Suprapubic skin (tissue), 4 donors: ENCODE measurements at regions not wholly inside any gene's neighbourhood (a gene's known extent, or its start where the extent isn't known, plus 50 kb on each side); places are given as distances from the start of the nearest gene placed in this dataset.

ENCODE experiments used
- DNase-seq, 2 donors: peaks; one replicate each; pipeline ENCODE4 v3.0.0-alpha.2; 2019; ENCODE audit warnings: low spot score in 2 of 2
- H3K27ac ChIP-seq: fragments of 200-600 bp; sonication (generic); one replicate; pipeline ENCODE4 v1.5.1; 2019
- H3K27me3 ChIP-seq: fragments of 200-600 bp; sonication (generic); one replicate; pipeline ENCODE4 v1.5.1; 2019
- H3K36me3 ChIP-seq: fragments of 200-600 bp; sonication (generic); one replicate; pipeline ENCODE4 v1.5.1; 2019
- H3K4me1 ChIP-seq: fragments of 200-600 bp; sonication (generic); one replicate; pipeline ENCODE4 v1.5.1; 2019
- H3K4me3 ChIP-seq: fragments of 200-600 bp; sonication (generic); one replicate; pipeline ENCODE4 v1.5.1; 2019; ENCODE audit warnings: mild to moderate bottlenecking
- H3K9me3 ChIP-seq: fragments of 200-600 bp; sonication (generic); one replicate; pipeline ENCODE4 v1.5.1; 2019
- CTCF ChIP-seq, 2 donors: fragments of 200-600 bp in 1 of 2; fragments of 450-650 bp in 1 of 2; sonication (generic) in 1 of 2; IDR thresholded peaks; one replicate each; pipeline ENCODE4 v1.5.1; 2016 to 2019; ENCODE audit warnings: antibody characterized with exemption in 2 of 2, mild to moderate bottlenecking in 1 of 2, moderate library complexity in 1 of 2
- EP300 ChIP-seq: sonication (generic); formaldehyde crosslinking; IDR thresholded peaks from one replicate; pipeline ENCODE4 v1.6.1; 2017; ENCODE audit warnings: antibody characterized with exemption
- POLR2A ChIP-seq, 2 donors: fragments of 450-650 bp; IDR thresholded peaks; one replicate each; pipeline ENCODE4 v1.6.1; 2017; ENCODE audit warnings: antibody characterized with exemption in 2 of 2, mild to moderate bottlenecking in 2 of 2, moderate library complexity in 2 of 2
- POLR2AphosphoS5 ChIP-seq, 3 donors: sonication (generic); formaldehyde crosslinking; IDR thresholded peaks; one replicate each; pipeline ENCODE4 v1.6.1; 2017; ENCODE audit warnings: antibody characterized with exemption in 3 of 3
- WGBS: methylation state at CpG from one replicate; pipeline ENCODE4 v1.1.5; 2018; 5-methylcytosine and 5-hydroxymethylcytosine counted together

GRCh38 chr1:10962483-10962882 lies 50.0 kb upstream of the TARDBP start:
- no peak for DNase-seq
- WGBS, result 77% methylated on average over 4 of the region's 4 CpGs

More at GRCh38 chr1:10962483-10962882, 50.0 kb upstream of the TARDBP start:
- Histone ChIP-seq H3K4me1 (peaks cover 5% of the 10 kb centered on the region), H3K27me3 (peaks cover 4% of the 10 kb centered on the region), H3K36me3 (no peaks in the 10 kb centered on the region), H3K4me3 (no peak overlapping the region), H3K27ac (no peak overlapping the region), H3K9me3 (no peaks in the 10 kb centered on the region)
- TF ChIP-seq POLR2AphosphoS5 (IDR thresholded peaks at IDR 0.05), result no peak
- TF ChIP-seq POLR2A (IDR thresholded peaks at IDR 0.05), result no peak
- TF ChIP-seq EP300, result no peak
- TF ChIP-seq CTCF (IDR thresholded peaks at IDR 0.05), result no peak
